ENCODE measurements at regions not wholly inside any gene's neighbourhood (a gene's known extent, or its start where the extent isn't known, plus 50 kb on each side); places are given as distances from the start of the nearest gene placed in this dataset.

- TF ChIP-seq CTCF (IDR thresholded peaks at IDR 0.05) (no peak), POLR2A (IDR thresholded peaks at IDR 0.05) (no peak)
Observed at GRCh38 chr14:30185832-30186231, 258.2 kb upstream of the PRKD1 start.
